LNCaP clone FGC (cell line): ENCODE measurements at regions not wholly inside any gene's neighbourhood (a gene's known extent, or its start where the extent isn't known, plus 50 kb on each side); places are given as distances from the start of the nearest gene placed in this dataset.

Experiments used
- DNase-seq: peaks from one replicate; pipeline ENCODE4 v3.0.0-alpha.2; 2011; ENCODE audit warnings: low read depth
- H3K4me3 ChIP-seq: 2 replicates; pipeline ENCODE4 v1.5.1; 2011; ENCODE audit warnings: mild to moderate bottlenecking, low read depth, low read length, control low read depth
- CTCF ChIP-seq: IDR thresholded peaks from 2 replicates; pipeline ENCODE4 v1.5.1; 2012; ENCODE audit warnings: mild to moderate bottlenecking; ENCODE audit not compliant: control insufficient read depth, insufficient read depth; ENCODE audit errors: extremely low read depth

- TF ChIP-seq CTCF, result no peak
- DNase-seq, result no peak
- H3K4me3 ChIP-seq, result no peak overlapping the region
Observed at GRCh38 chr5:118233606-118234005, 754.7 kb downstream of the DTWD2 start.

- no peak overlapping the region for H3K4me3 ChIP-seq
- TF ChIP-seq CTCF, result no peak
- no peak for DNase-seq
Observed at GRCh38 chr5:118228489-118228888, 759.9 kb downstream of the DTWD2 start.

GRCh38 chr5:118224546-118224945, 763.8 kb downstream of the DTWD2 start:
- DNase-seq, result no peak
- no peak for TF ChIP-seq CTCF
- H3K4me3 ChIP-seq, result no peak overlapping the region

GRCh38 chr5:118220556-118221195, 767.7 kb downstream of the DTWD2 start:
- TF ChIP-seq CTCF, result no peak
- H3K4me3 ChIP-seq, result no peak overlapping the region
- no peak for DNase-seq

- TF ChIP-seq CTCF, result no peak
- H3K4me3 ChIP-seq, result no peak overlapping the region
- no peak for DNase-seq
Observed at GRCh38 chr5:118211606-118212005, 776.7 kb downstream of the DTWD2 start.

GRCh38 chr5:118208031-118208453, 780.3 kb downstream of the DTWD2 start:
- no peak for TF ChIP-seq CTCF
- H3K4me3 ChIP-seq, result no peak overlapping the region
- DNase-seq, result no peak

- H3K4me3 ChIP-seq, result no peak overlapping the region
- TF ChIP-seq CTCF, result no peak
- DNase-seq, result no peak
Observed at GRCh38 chr5:118199801-118200200, 788.5 kb downstream of the DTWD2 start.
